Endometrium (tissue), 2 donors: ENCODE measurements at regions not wholly inside any gene's neighbourhood (a gene's known extent, or its start where the extent isn't known, plus 50 kb on each side); places are given as distances from the start of the nearest gene placed in this dataset.
A peak's percentile ranks its signal among the peaks of the same experiment; 100 is the strongest.

Source experiments
- FAIRE-seq: peaks from 2 replicates; lab custom pipeline; 2012; peaks lifted over from hg19 to GRCh38; lab: Jason Lieb, UNC
- donor health status: control.
- donor health status: control.

GRCh38 chr10:105974803-105975456 lies 1189.6 kb downstream of the SORCS1 start:
- no peak for FAIRE-seq

- FAIRE-seq = no peak
These were observed 1190.6 kb downstream of the SORCS1 start for GRCh38 chr10:105973902-105974301.

- no peak for FAIRE-seq
These were observed 1191.1 kb downstream of the SORCS1 start for GRCh38 chr10:105973360-105973759.

- no peak for FAIRE-seq
These were observed 1193.0 kb downstream of the SORCS1 start for GRCh38 chr10:105971460-105971859.

- FAIRE-seq = no peak
These were observed 1194.6 kb downstream of the SORCS1 start for GRCh38 chr10:105969884-105970377.

GRCh38 chr10:105968666-105969065 lies 1195.8 kb downstream of the SORCS1 start:
- FAIRE-seq = peak; percentile 54

- no peak for FAIRE-seq
These were observed 1197.2 kb downstream of the SORCS1 start for GRCh38 chr10:105967256-105967655.

- FAIRE-seq = peak; percentile 72
These were observed 1199.4 kb downstream of the SORCS1 start for GRCh38 chr10:105965141-105965540.

- FAIRE-seq = no peak
These were observed 1200.5 kb downstream of the SORCS1 start for GRCh38 chr10:105964009-105964408.

GRCh38 chr10:105963334-105963884 lies 1201.1 kb downstream of the SORCS1 start:
- FAIRE-seq = no peak

GRCh38 chr10:105956550-105956949 lies 1208.0 kb downstream of the SORCS1 start:
- no peak for FAIRE-seq

- FAIRE-seq = no peak
These were observed 1210.6 kb downstream of the SORCS1 start for GRCh38 chr10:105953861-105954260.

- FAIRE-seq = no peak
These were observed 1211.5 kb downstream of the SORCS1 start for GRCh38 chr10:105953056-105953455.

GRCh38 chr10:105952153-105952552 lies 1212.4 kb downstream of the SORCS1 start:
- no peak for FAIRE-seq

GRCh38 chr10:105950410-105950809 lies 1214.1 kb downstream of the SORCS1 start:
- FAIRE-seq = no peak

GRCh38 chr10:105949721-105950120 lies 1214.8 kb downstream of the SORCS1 start:
- no peak for FAIRE-seq

- no peak for FAIRE-seq
These were observed 1239.3 kb downstream of the SORCS1 start for GRCh38 chr10:105925045-105925785.

GRCh38 chr10:105921348-105921747 lies 1243.2 kb downstream of the SORCS1 start:
- no peak for FAIRE-seq

- no peak for FAIRE-seq
These were observed 1250.1 kb downstream of the SORCS1 start for GRCh38 chr10:105914432-105914831.

- FAIRE-seq = no peak
These were observed 1255.8 kb downstream of the SORCS1 start for GRCh38 chr10:105908701-105909100.

GRCh38 chr10:105885495-105885894 lies 1244.4 kb downstream of the SORCS3 start:
- FAIRE-seq = no peak

- no peak for FAIRE-seq
These were observed 1238.3 kb downstream of the SORCS3 start for GRCh38 chr10:105879401-105879800.

GRCh38 chr10:105875050-105875449 lies 1234.0 kb downstream of the SORCS3 start:
- FAIRE-seq = no peak
